ENCODE measurements at regions not wholly inside any gene's neighbourhood (a gene's known extent, or its start where the extent isn't known, plus 50 kb on each side); places are given as distances from the start of the nearest gene placed in this dataset. TPM values are rescaled to one million over a fixed set of nuclear protein-coding genes. Genes with fewer than 3 reads are reported as not detected.

DNA sequence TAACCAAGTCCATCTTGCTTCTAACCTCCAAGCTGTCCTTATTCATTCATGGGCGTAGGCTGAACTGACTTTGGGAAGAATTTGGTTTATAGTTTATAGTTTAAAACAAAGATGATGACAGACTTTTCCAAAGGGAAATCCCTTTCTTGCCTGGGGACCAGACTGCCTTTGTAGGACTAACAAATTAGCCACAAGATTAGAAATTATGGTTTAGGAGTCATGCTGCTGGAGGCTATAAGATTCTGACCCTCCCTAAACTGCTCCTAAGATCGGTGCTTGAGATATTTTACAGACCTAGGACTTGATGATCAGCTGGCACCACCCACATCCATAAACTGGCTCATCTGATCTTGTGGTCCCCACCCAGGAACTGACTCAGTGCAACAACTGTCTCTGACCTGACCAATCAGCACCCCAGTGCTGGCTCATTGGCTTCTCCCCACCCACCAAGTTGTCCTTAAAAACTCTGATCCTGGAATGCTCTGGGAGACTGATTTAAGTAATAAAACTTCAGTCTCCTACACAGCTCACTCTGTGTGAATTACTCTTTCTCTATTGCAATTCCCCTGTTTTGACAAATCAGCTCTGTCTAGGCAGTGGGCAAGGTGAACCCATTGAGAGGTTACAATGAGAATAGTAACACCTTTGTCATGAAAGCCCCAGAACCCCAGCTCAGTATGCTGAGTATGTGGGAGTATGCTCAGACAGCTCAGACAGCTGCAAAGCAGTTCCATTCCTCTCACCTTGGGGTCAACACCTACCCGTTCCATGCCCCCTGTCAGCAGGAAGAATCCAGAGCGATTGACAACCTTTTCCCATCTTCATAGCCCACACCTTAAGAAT is 51.6 kb upstream of the C15orf39 start:
- TF ChIP-seq POLR2A (IDR thresholded peaks at IDR 0.05) (no peak), CTCF (IDR thresholded peaks at IDR 0.05) (no peak)
- H3K27ac ChIP-seq: no peak overlapping the region
- intact Hi-C loops (cut with DNase I): no loop called here
- H3K4me1 ChIP-seq: no peaks in the 10 kb centered on the region
- H3K4me3 ChIP-seq (replicated peaks in 1 of 3): no peak overlapping the region
- WGBS, 2 donors: 89 to 90% methylated on average over 4 of the region's 4 CpGs
- H3K36me3 ChIP-seq: no peaks in the 10 kb centered on the region
- DNase-seq: no peak
- no peaks in the 10 kb centered on the region for H3K27me3 ChIP-seq
- H3K9me3 ChIP-seq: no peaks in the 10 kb centered on the region

GRCh38 chr15:75151214-75152128 is 50.2 kb upstream of the C15orf39 start:
- WGBS, 2 donors: 69 to 73% methylated on average over 5 of the region's 5 CpGs
- no peak for DNase-seq

More at GRCh38 chr15:75151214-75152128, 50.2 kb upstream of the C15orf39 start:
- Histone ChIP-seq H3K9me3 (no peaks in the 10 kb centered on the region), H3K27me3 (no peaks in the 10 kb centered on the region), H3K4me3 (replicated peaks in 1 of 3) (no peak overlapping the region), H3K4me1 (peaks cover 2 to 3% of the 10 kb centered on the region in 2 donors), H3K27ac (no peak overlapping the region), H3K36me3 (no peaks in the 10 kb centered on the region)
- intact Hi-C loops (cut with DNase I): no loop called here
- TF ChIP-seq POLR2A (IDR thresholded peaks at IDR 0.05): no peak
- no peak for TF ChIP-seq CTCF (IDR thresholded peaks at IDR 0.05)

Small RNA genes in the stretch of these regions (small RNA-seq; reads per million reads assigned to genes)
- gene RF00017 (not detected), gene RF00601 (not detected)

Measured in thyroid gland (tissue), 4 donors.